NT2/D1 (cell line): ENCODE measurements at regions not wholly inside any gene's neighbourhood (a gene's known extent, or its start where the extent isn't known, plus 50 kb on each side); places are given as distances from the start of the nearest gene placed in this dataset.
"Not testable (repeated sequence)": the region's sequence is repeated elsewhere in the genome, so short reads cannot be mapped to it uniquely, and the experiment has no call there.

ENCODE experiments used
- DNase-seq: peaks from one replicate; pipeline ENCODE4 v3.0.0-alpha.2; 2011; ENCODE audit warnings: low read depth, low spot score
- H3K27me3 ChIP-seq: 2 replicates; pipeline ENCODE4 v1.6.0; 2011; ENCODE audit warnings: mild to moderate bottlenecking; ENCODE audit not compliant: insufficient read length, insufficient read depth
- H3K36me3 ChIP-seq: 2 replicates; pipeline ENCODE4 v1.6.1; 2011; ENCODE audit warnings: mild to moderate bottlenecking, low read length, mixed read lengths; ENCODE audit not compliant: insufficient read depth, insufficient read length
- H3K4me1 ChIP-seq: 2 replicates; pipeline ENCODE4 v1.5.1; 2011; ENCODE audit not compliant: insufficient read depth, insufficient read length
- H3K4me3 ChIP-seq: 2 replicates; pipeline ENCODE4 v1.5.1; 2011; ENCODE audit warnings: low read depth; ENCODE audit not compliant: insufficient read length
- H3K9ac ChIP-seq: 2 replicates; pipeline ENCODE4 v1.6.0; 2011; ENCODE audit warnings: low read depth; ENCODE audit not compliant: insufficient read length
- H3K9me3 ChIP-seq: 2 replicates; pipeline ENCODE4 v1.5.1; 2011; ENCODE audit warnings: mild to moderate bottlenecking, low read length; ENCODE audit not compliant: insufficient read depth
- SUZ12 ChIP-seq: IDR thresholded peaks from 2 replicates; pipeline ENCODE4 v1.6.1; 2011; ENCODE audit not compliant: insufficient read length, insufficient read depth; ENCODE audit errors: extremely low read depth
- YY1 ChIP-seq: IDR thresholded peaks from 2 replicates; pipeline ENCODE4 v1.6.1; 2011; ENCODE audit not compliant: insufficient read length, insufficient read depth
- ZNF274 ChIP-seq: IDR thresholded peaks from 2 replicates; pipeline ENCODE4 v1.6.1; 2011; ENCODE audit warnings: mild to moderate bottlenecking, low read depth, low read length

DNA sequence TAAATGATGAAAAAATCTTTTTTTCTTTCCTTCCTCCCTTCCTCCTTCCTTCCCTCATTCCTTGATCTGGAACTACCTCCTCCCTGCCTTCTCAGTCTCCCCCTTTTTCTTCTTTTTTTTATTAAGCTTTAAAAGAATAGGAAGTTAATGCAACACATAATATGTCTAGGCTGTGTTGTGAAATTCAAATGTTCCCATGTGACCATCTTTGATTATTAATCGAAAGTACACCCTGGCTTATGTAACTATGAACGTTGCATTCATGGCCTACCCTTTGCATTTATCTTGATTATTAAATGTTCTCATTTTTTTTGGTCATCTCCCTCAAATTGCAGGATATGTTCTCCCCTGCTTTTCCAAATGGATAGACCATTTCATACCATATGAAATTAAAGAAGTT lies 376.0 kb downstream of the DSEL start:
- Histone ChIP-seq H3K4me1 (no peaks in the 10 kb centered on the region), H3K9ac (no peak overlapping the region), H3K36me3 (no peaks in the 10 kb centered on the region), H3K9me3 (no peaks in the 10 kb centered on the region), H3K27me3 (no peaks in the 10 kb centered on the region), H3K4me3 (no peak overlapping the region)
- no peak for DNase-seq
- TF ChIP-seq ZNF274 (no peak), SUZ12 (no peak), YY1 (no peak)

GRCh38 chr18:67139899-67140298 lies 376.6 kb downstream of the DSEL start:
- H3K9ac ChIP-seq: no peak overlapping the region
- TF ChIP-seq SUZ12 (no peak), YY1 (no peak), ZNF274 (no peak)
- no peaks in the 10 kb centered on the region for H3K36me3 ChIP-seq
- no peak overlapping the region for H3K4me3 ChIP-seq
- H3K4me1 ChIP-seq: no peaks in the 10 kb centered on the region
- no peak for DNase-seq
- H3K9me3 ChIP-seq: no peaks in the 10 kb centered on the region
- no peaks in the 10 kb centered on the region for H3K27me3 ChIP-seq

DNA sequence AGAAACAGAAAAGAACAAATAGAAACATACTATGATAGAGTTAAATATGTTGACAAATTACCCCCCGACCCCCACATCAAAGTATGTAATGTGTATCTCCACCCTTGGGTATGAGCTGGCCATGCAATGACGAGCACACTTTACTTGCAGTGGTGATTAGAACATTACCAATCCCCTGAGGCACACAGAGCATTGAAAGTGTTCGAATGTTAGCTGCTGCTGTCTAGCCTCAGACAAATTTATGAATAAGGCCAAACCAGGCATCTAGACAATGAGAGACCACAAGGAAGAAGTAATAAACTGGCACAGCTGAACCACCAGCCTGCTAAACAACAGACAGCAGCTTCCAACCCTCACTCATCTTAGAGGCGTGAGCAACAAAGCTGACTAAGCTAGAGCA lies 380.5 kb downstream of the DSEL start:
- no peak for TF ChIP-seq YY1
- TF ChIP-seq ZNF274: no peak
- no peak for TF ChIP-seq SUZ12
- Histone ChIP-seq H3K27me3 (no peaks in the 10 kb centered on the region), H3K9ac (no peak overlapping the region)

DNA sequence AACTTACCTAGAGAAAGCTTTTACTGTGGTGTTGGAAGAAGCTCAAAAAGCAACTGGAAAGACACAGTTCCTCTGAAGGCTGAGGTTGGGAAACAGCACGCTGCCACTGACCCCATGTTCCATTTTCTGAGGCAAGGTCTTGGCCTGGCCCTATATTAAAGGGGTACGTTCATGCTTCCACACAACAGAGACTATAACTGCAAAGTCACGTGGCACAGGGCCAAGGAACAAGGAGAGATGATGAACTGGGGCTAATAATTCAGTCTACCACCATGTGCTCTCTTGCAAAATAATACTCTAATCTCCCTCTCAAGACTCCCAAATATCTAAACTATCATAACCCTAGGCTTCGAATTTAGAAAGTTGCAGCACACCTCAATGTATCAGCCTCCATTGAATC lies 381.6 kb downstream of the DSEL start:
- Histone ChIP-seq H3K9ac (no peak overlapping the region), H3K36me3 (no peaks in the 10 kb centered on the region), H3K9me3 (no peaks in the 10 kb centered on the region), H3K4me3 (no peak overlapping the region), H3K4me1 (no peaks in the 10 kb centered on the region), H3K27me3 (no peaks in the 10 kb centered on the region)
- TF ChIP-seq ZNF274: no peak
- no peak for TF ChIP-seq SUZ12
- TF ChIP-seq YY1: no peak
- no peak for DNase-seq

More for the DNA sequence above, 380.5 kb downstream of the DSEL start:
- Histone ChIP-seq H3K36me3 (no peaks in the 10 kb centered on the region), H3K9me3 (no peaks in the 10 kb centered on the region), H3K4me1 (no peaks in the 10 kb centered on the region), H3K4me3 (no peak overlapping the region)
- DNase-seq: no peak

- H3K27me3 ChIP-seq: no peaks in the 10 kb centered on the region
- no peaks in the 10 kb centered on the region for H3K9me3 ChIP-seq
- no peak overlapping the region for H3K9ac ChIP-seq
- no peak for TF ChIP-seq SUZ12
- TF ChIP-seq ZNF274: no peak
- no peak for TF ChIP-seq YY1
- H3K36me3 ChIP-seq: no peaks in the 10 kb centered on the region
- DNase-seq: no peak
- no peak overlapping the region for H3K4me3 ChIP-seq
- no peaks in the 10 kb centered on the region for H3K4me1 ChIP-seq
Observed at GRCh38 chr18:67133669-67134068, 382.9 kb downstream of the DSEL start.

GRCh38 chr18:67132919-67133318 lies 383.6 kb downstream of the DSEL start:
- no peaks in the 10 kb centered on the region for H3K36me3 ChIP-seq
- DNase-seq: no peak
- no peak overlapping the region for H3K9ac ChIP-seq
- TF ChIP-seq YY1 (no peak), ZNF274 (no peak), SUZ12 (no peak)
- H3K27me3 ChIP-seq: no peaks in the 10 kb centered on the region
- H3K4me1 ChIP-seq: no peaks in the 10 kb centered on the region
- no peak overlapping the region for H3K4me3 ChIP-seq
- H3K9me3 ChIP-seq: no peaks in the 10 kb centered on the region

DNA sequence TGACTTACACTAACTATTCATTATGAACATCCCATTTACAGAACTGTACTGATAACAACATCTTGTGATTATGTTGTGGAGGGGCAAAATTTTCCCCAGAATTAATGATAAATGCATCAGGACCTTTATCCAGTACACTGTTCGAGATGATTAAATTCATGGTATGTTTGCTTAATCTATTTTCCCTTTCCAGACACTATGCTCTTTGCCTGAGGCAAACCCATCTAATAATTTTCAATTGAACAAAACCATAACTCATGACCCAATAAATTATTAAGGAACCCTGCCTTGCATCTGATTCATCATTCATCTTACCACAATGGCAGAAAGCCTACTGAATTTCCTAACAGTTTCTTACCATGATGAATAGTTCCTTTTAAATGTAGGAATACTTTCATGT lies 385.0 kb downstream of the DSEL start:
- Histone ChIP-seq H3K9me3 (no peaks in the 10 kb centered on the region), H3K27me3 (no peaks in the 10 kb centered on the region), H3K4me1 (no peaks in the 10 kb centered on the region), H3K9ac (no peak overlapping the region), H3K36me3 (no peaks in the 10 kb centered on the region), H3K4me3 (no peak overlapping the region)
- no peak for TF ChIP-seq SUZ12
- TF ChIP-seq ZNF274: no peak
- no peak for DNase-seq

- not testable (repeated sequence) for H3K9ac ChIP-seq, H3K4me3 ChIP-seq, DNase-seq, H3K9me3 ChIP-seq, H3K36me3 ChIP-seq, H3K4me1 ChIP-seq, H3K27me3 ChIP-seq
Observed at GRCh38 chr18:67126751-67127150, 389.8 kb downstream of the DSEL start.
